ENCODE measurements at regions not wholly inside any gene's neighbourhood (a gene's known extent, or its start where the extent isn't known, plus 50 kb on each side); places are given as distances from the start of the nearest gene placed in this dataset.

DNA sequence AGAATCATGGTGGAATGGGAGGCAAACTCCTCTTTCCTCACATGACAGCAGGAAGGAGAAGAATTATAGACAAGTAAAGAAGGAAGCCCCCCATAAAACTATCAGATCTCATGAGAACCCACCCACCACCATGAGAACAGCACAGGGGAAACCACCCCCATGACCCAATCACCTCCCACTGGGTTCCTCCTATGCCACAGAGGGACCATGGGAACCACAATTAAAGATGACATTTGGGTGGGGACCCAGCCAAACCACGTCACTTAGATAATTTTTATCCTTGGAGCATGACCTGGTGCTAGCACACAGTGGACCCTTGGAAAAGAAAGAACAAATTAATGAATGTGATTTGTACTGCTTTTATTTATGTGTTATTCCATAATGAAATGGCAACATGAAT is 188.6 kb upstream of the NCKAP5 start:
- Histone ChIP-seq H4K91ac (ENCODE audit: insufficient read depth, low read depth, low read length) (peak overlapping the region; percentile 94), H4K8ac (ENCODE audit: low read depth in 2 of 2, low read length in 2 of 2) (peak overlapping the region; percentile 41 to 81; a peak in 2 of 4 replicates), H3K4ac (ENCODE audit: low read depth, low read length) (peak overlapping the region; percentile 96), H3K79me1 (ENCODE audit: low read depth in 1 of 2, low read length in 2 of 2) (no peaks in the 10 kb centered on the region), H3K9me3 (ENCODE audit: control insufficient read depth, insufficient read depth, low read length) (no peaks in the 10 kb centered on the region), H3K56ac (ENCODE audit: extremely low read depth, insufficient read depth, low read length) (no peak overlapping the region), H3K23ac (ENCODE audit: low read depth, low read length) (0 out of 2 replicates have a peak overlapping the region, but pooled peaks have one; percentile 90), H4K5ac (ENCODE audit: low read depth, low read length) (no peak overlapping the region; the same call in 1 of the 2 replicates), H3K27me3 (ENCODE audit: control insufficient read depth, insufficient read depth, low read length) (no peaks in the 10 kb centered on the region), H3K4me2 (ENCODE audit: low read depth, low read length) (no peak overlapping the region), H3K4me3 (ENCODE audit: insufficient read depth, low read depth, low read length) (no peak overlapping the region), H2AK5ac (ENCODE audit: low read depth, low read length) (peak overlapping the region; percentile 99), H2BK15ac (ENCODE audit: low read depth, low read length) (peak overlapping the region; percentile 80; the same call in 2 of the 3 replicates), H2AFZ (replicated peaks; ENCODE audit: low read length, poor library complexity) (no peak overlapping the region), H3K4me1 (ENCODE audit: control insufficient read depth, insufficient read depth, low read length) (peaks cover 21% of the 10 kb centered on the region), H3K14ac (replicated peaks; ENCODE audit: low read depth, low read length) (peak overlapping the region; percentile 95; the same call in 1 of the 2 replicates), H2BK5ac (ENCODE audit: low read depth, low read length, poor library complexity, severe bottlenecking) (no peak overlapping the region), H2AK9ac (replicated peaks; ENCODE audit: low read depth, low read length, poor library complexity) (no peak overlapping the region), H3K27ac (ENCODE audit: insufficient read depth, low read length) (no peak overlapping the region), H4K20me1 (ENCODE audit: insufficient read depth, low read length) (no peaks in the 10 kb centered on the region), H3K18ac (ENCODE audit: low read depth, low read length) (peak overlapping the region; percentile 91), H2BK20ac (ENCODE audit: low read depth, low read length) (peak overlapping the region; percentile 93; the same call in 1 of the 2 replicates), H3K36me3 (ENCODE audit: control insufficient read depth, insufficient read depth, low read length) (no peaks in the 10 kb centered on the region), H2BK120ac (ENCODE audit: low read depth, low read length) (peak overlapping the region; percentile 97; the same call in 1 of the 2 replicates), H3K9ac (ENCODE audit: low read depth, low read length) (no peak overlapping the region), H3K9me1 (ENCODE audit: insufficient read depth, low read length) (peaks cover 10% of the 10 kb centered on the region)
- CTCF ChIA-PET = no interaction called here
- intact Hi-C loops (cut with micrococcal nuclease) = no loop called here
- no CpG with 5 or more reads among the region's 1 CpG for WGBS, 2 experiments (ENCODE audit: extremely low coverage in 2 of 2, insufficient read length in 1 of 2)
- DNase-seq (no peak), ATAC-seq (ENCODE audit: low read depth) (no peak)
- in situ Hi-C loops (cut with MboI; ENCODE audit: low sequenced_read_pairs) = no loop called here
- no TSS peak for BruUV-seq (replicated peaks)
- POLR2A ChIA-PET (ENCODE audit: unreplicated experiment) = no interaction called here
- dilution Hi-C loops (cut with HindIII; ENCODE audit: low sequenced_read_pairs, unreplicated experiment) = no loop called here
- TF ChIP-seq, protein P1, sequence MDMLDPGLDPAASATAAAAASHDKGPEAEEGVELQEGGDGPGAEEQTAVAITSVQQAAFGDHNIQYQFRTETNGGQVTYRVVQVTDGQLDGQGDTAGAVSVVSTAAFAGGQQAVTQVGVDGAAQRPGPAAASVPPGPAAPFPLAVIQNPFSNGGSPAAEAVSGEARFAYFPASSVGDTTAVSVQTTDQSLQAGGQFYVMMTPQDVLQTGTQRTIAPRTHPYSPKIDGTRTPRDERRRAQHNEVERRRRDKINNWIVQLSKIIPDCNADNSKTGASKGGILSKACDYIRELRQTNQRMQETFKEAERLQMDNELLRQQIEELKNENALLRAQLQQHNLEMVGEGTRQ (IDR thresholded peaks at IDR 0.05; ENCODE audit: low read depth, low read length) = no peak
- TF ChIP-seq MAZ (IDR thresholded peaks at IDR 0.05; ENCODE audit: borderline replicate concordance, low read depth, low read length) (no peak), FOS (IDR thresholded peaks at IDR 0.05; ENCODE audit: low read depth, low read length) (no peak), RFX5 (IDR thresholded peaks at IDR 0.05; ENCODE audit: low read depth, low read length) (no peak), CEBPB (IDR thresholded peaks at IDR 0.05; ENCODE audit: low read depth, low read length) (no peak), POLR2A (IDR thresholded peaks at IDR 0.05; ENCODE audit: low read depth, low read length) (no peak), RCOR1 (IDR thresholded peaks at IDR 0.05; ENCODE audit: insufficient replicate concordance, low read length) (no peak), MXI1 (IDR thresholded peaks at IDR 0.05; ENCODE audit: borderline replicate concordance, low read depth, low read length) (no peak), BHLHE40 (IDR thresholded peaks at IDR 0.05; ENCODE audit: low read depth, low read length) (no peak), MAFK (IDR thresholded peaks at IDR 0.05; ENCODE audit: low read depth, low read length) (no peak), CHD1 (IDR thresholded peaks at IDR 0.05; ENCODE audit: low read depth, low read length) (no peak), NFE2L2 (IDR thresholded peaks at IDR 0.05; ENCODE audit: low read depth, low read length) (no peak), SMC3 (IDR thresholded peaks at IDR 0.05; ENCODE audit: low read depth, low read length) (no peak), RAD21 (IDR thresholded peaks at IDR 0.05; ENCODE audit: low read length) (no peak)
- TF ChIP-seq, protein P2, sequence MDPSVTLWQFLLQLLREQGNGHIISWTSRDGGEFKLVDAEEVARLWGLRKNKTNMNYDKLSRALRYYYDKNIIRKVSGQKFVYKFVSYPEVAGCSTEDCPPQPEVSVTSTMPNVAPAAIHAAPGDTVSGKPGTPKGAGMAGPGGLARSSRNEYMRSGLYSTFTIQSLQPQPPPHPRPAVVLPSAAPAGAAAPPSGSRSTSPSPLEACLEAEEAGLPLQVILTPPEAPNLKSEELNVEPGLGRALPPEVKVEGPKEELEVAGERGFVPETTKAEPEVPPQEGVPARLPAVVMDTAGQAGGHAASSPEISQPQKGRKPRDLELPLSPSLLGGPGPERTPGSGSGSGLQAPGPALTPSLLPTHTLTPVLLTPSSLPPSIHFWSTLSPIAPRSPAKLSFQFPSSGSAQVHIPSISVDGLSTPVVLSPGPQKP (IDR thresholded peaks at IDR 0.05; ENCODE audit: borderline replicate concordance, low read depth, low read length) = no peak
- TF ChIP-seq, protein P3, sequence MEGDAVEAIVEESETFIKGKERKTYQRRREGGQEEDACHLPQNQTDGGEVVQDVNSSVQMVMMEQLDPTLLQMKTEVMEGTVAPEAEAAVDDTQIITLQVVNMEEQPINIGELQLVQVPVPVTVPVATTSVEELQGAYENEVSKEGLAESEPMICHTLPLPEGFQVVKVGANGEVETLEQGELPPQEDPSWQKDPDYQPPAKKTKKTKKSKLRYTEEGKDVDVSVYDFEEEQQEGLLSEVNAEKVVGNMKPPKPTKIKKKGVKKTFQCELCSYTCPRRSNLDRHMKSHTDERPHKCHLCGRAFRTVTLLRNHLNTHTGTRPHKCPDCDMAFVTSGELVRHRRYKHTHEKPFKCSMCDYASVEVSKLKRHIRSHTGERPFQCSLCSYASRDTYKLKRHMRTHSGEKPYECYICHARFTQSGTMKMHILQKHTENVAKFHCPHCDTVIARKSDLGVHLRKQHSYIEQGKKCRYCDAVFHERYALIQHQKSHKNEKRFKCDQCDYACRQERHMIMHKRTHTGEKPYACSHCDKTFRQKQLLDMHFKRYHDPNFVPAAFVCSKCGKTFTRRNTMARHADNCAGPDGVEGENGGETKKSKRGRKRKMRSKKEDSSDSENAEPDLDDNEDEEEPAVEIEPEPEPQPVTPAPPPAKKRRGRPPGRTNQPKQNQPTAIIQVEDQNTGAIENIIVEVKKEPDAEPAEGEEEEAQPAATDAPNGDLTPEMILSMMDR (conservative IDR thresholded peaks at IDR 0.05; ENCODE audit: low read depth, low read length) = no peak
